Adrenal gland (tissue), 9 donors: ENCODE measurements at regions not wholly inside any gene's neighbourhood (a gene's known extent, or its start where the extent isn't known, plus 50 kb on each side); places are given as distances from the start of the nearest gene placed in this dataset.

Experiments
- DNase-seq, 7 donors: peaks; one replicate each; pipeline ENCODE4 v3.0.0-alpha.2; 2019 to 2020
- H3K27ac ChIP-seq, 5 donors: fragments of 200-600 bp; sonication (generic) in 4 of 5; 1 replicate in 3 of 5; 2 replicates in 2 of 5; pipeline versions ENCODE4 v1.5.1 to v1.8.0; 2016 to 2020; ENCODE audit warnings: mild to moderate bottlenecking in 1 of 5
- H3K27me3 ChIP-seq: fragments of 200-600 bp; 2 replicates; pipeline ENCODE4 v1.8.0; 2021
- H3K36me3 ChIP-seq, 2 donors: fragments of 200-600 bp; replicated peaks in 1 of 2; 1 replicate in 1 of 2; 2 replicates in 1 of 2; pipeline versions ENCODE4 v1.5.1 to v1.8.0; 2018 to 2022
- H3K4me1 ChIP-seq, 2 donors: fragments of 200-600 bp; replicated peaks in 1 of 2; 1 replicate in 1 of 2; 2 replicates in 1 of 2; pipeline versions ENCODE4 v1.5.1 to v1.8.0; 2018 to 2021
- H3K4me3 ChIP-seq, 4 donors: fragments of 200-600 bp; sonication (generic) in 3 of 4; one replicate each; pipeline ENCODE4 v1.5.1; 2016 to 2018
- H3K9me3 ChIP-seq, 3 donors: fragments of 200-600 bp; sonication (generic) in 1 of 3; replicated peaks in 1 of 3; 1 replicate in 2 of 3; 2 replicates in 1 of 3; pipeline versions ENCODE4 v1.5.1 to v1.8.0; 2016 to 2021
- CTCF ChIP-seq, 6 experiments: fragments of 450-650 bp in 4 of 6; fragments of 200-600 bp in 2 of 6; sonication (generic) in 1 of 6; IDR thresholded peaks; 1 replicate in 5 of 6; 2 replicates in 1 of 6; pipeline versions ENCODE4 v1.5.1 to v1.8.0; 2016 to 2021; ENCODE audit warnings: antibody characterized with exemption in 6 of 6, mild to moderate bottlenecking in 2 of 6, moderate library complexity in 1 of 6
- POLR2A ChIP-seq, 2 donors: fragments of 450-650 bp; IDR thresholded peaks; one replicate each; pipeline ENCODE4 v1.6.1; 2017; ENCODE audit warnings: antibody characterized with exemption in 2 of 2, mild to moderate bottlenecking in 2 of 2, moderate library complexity in 1 of 2
- WGBS, 4 donors: extraction: QIAGEN DNeasy Blood & Tissue Kit in 2 of 4; methylation state at CpG; one replicate each; pipeline versions ENCODE4 v1.1.5 to v1.1.7; 2013 to 2017; 5-methylcytosine and 5-hydroxymethylcytosine counted together
- intact Hi-C, 2 donors: fragments of 100-400 bp; cut with DNase I; formaldehyde crosslinking; loops; one replicate each; pipeline versions ENCODE4 v1.14.1 to v1.15.0; 2022 to 2023
- donor health status: healthy with polysubstance abuse.
- donor health status: Bipolar disorder and iron deficiency.
- donor health status: DM: yes; HTN: yes; CAD: no.
- donor health status: DM: no; HTN: no; CAD: no.
- donor health status: DM: no; HTN: no; CAD: no.

GRCh38 chr15:100785181-100786138 is 94.2 kb upstream of the ALDH1A3 start:
- WGBS, 4 donors, result 73 to 84% (median 79%) methylated on average over 5 to 10 of the region's 10 CpGs
- Histone ChIP-seq H3K4me1 (no peaks in the 10 kb centered on the region), H3K27ac (no peak overlapping the region), H3K9me3 (no peaks in the 10 kb centered on the region), H3K27me3 (no peaks in the 10 kb centered on the region), H3K4me3 (no peak overlapping the region), H3K36me3 (no peaks in the 10 kb centered on the region)
- intact Hi-C loops, result no loop called here
- peak in 3 of 7 donors; percentile 5 to 30 (median 9) for DNase-seq
- TF ChIP-seq POLR2A (IDR thresholded peaks at IDR 0.05) (no peak), CTCF (IDR thresholded peaks at IDR 0.05) (no peak)

GRCh38 chr15:100786139-100786531 is 93.5 kb upstream of the ALDH1A3 start:
- no peak overlapping the region for H3K4me3 ChIP-seq
- H3K36me3 ChIP-seq, result no peaks in the 10 kb centered on the region
- H3K27ac ChIP-seq, result no peak overlapping the region
- no peak for TF ChIP-seq CTCF (IDR thresholded peaks at IDR 0.05)
- no peaks in the 10 kb centered on the region for H3K9me3 ChIP-seq
- H3K4me1 ChIP-seq, result no peaks in the 10 kb centered on the region
- intact Hi-C loops, result no loop called here
- peak in 1 of 7 donors; percentile 3 for DNase-seq
- no peaks in the 10 kb centered on the region for H3K27me3 ChIP-seq
- WGBS, 4 donors, result 80 to 93% (median 83%) methylated on average over 3 to 5 of the region's 5 CpGs

- Histone ChIP-seq H3K9me3 (no peaks in the 10 kb centered on the region), H3K4me1 (no peaks in the 10 kb centered on the region), H3K27ac (no peak overlapping the region), H3K27me3 (no peaks in the 10 kb centered on the region), H3K36me3 (no peaks in the 10 kb centered on the region), H3K4me3 (no peak overlapping the region)
- WGBS, 4 donors, result 81 to 91% (median 89%) methylated on average over 22 to 30 of the region's 30 CpGs
- no peak for TF ChIP-seq POLR2A (IDR thresholded peaks at IDR 0.05)
- intact Hi-C loops, result no loop called here
- DNase-seq, result peak in 3 of 7 donors; percentile 3 to 18 (median 9)
Measured at GRCh38 chr15:100786901-100787566, 92.6 kb upstream of the ALDH1A3 start.

GRCh38 chr15:100787567-100788417 is 91.8 kb upstream of the ALDH1A3 start:
- Histone ChIP-seq H3K9me3 (no peaks in the 10 kb centered on the region), H3K27me3 (no peaks in the 10 kb centered on the region), H3K4me3 (no peak overlapping the region), H3K27ac (no peak overlapping the region), H3K36me3 (no peaks in the 10 kb centered on the region), H3K4me1 (no peaks in the 10 kb centered on the region)
- peak in 3 of 7 donors; percentile 2 to 31 (median 8) for DNase-seq
- intact Hi-C loops, result no loop called here
- 68 to 85% (median 78%) methylated on average over 8 to 17 of the region's 17 CpGs for WGBS, 4 donors
- TF ChIP-seq CTCF (IDR thresholded peaks at IDR 0.05) (no peak), POLR2A (IDR thresholded peaks at IDR 0.05) (no peak)
